H9 (cell line): ENCODE measurements at regions not wholly inside any gene's neighbourhood (a gene's known extent, or its start where the extent isn't known, plus 50 kb on each side); places are given as distances from the start of the nearest gene placed in this dataset.

Source experiments
- DNase-seq: peaks from one replicate; pipeline ENCODE4 v3.0.0-alpha.2; 2017
- H2AFZ ChIP-seq: one replicate; pipeline ENCODE4 v1.6.1; 2013; ENCODE audit warnings: mild to moderate bottlenecking, low read length, control low read depth, moderate library complexity
- H2AK5ac ChIP-seq: 2 replicates; pipeline ENCODE4 v1.6.1; 2013; ENCODE audit warnings: low read length, control low read depth, mixed read lengths; ENCODE audit not compliant: insufficient read length
- H2BK120ac ChIP-seq: one replicate; pipeline ENCODE4 v1.6.1; 2013; ENCODE audit warnings: low read depth, mild to moderate bottlenecking, low read length, control low read depth, inconsistent platforms; ENCODE audit not compliant: poor library complexity, severe bottlenecking
- H2BK12ac ChIP-seq: 2 replicates; pipeline ENCODE4 v1.6.1; 2013; ENCODE audit warnings: low read length, control low read depth, mixed read lengths, low read depth; ENCODE audit not compliant: insufficient read length
- H2BK15ac ChIP-seq: 2 replicates; pipeline ENCODE4 v1.6.1; 2013; ENCODE audit warnings: low read depth, low read length, control low read depth
- H2BK20ac ChIP-seq: one replicate; pipeline ENCODE4 v1.6.1; 2013; ENCODE audit warnings: low read depth, mild to moderate bottlenecking, low read length, control low read depth, inconsistent platforms; ENCODE audit not compliant: poor library complexity, severe bottlenecking
- H2BK5ac ChIP-seq: 2 replicates; pipeline ENCODE4 v1.6.1; 2013; ENCODE audit warnings: low read length, control low read depth, mixed read lengths; ENCODE audit not compliant: insufficient read length
- H3K14ac ChIP-seq: 2 replicates; pipeline ENCODE4 v1.6.1; 2013; ENCODE audit warnings: low read length, control low read depth; ENCODE audit not compliant: insufficient read depth
- H3K18ac ChIP-seq: 2 replicates; pipeline ENCODE4 v1.6.1; 2013; ENCODE audit warnings: low read depth, mild to moderate bottlenecking, mixed read lengths, low read length, control low read depth; ENCODE audit not compliant: insufficient read length
- H3K23ac ChIP-seq: 2 replicates; pipeline ENCODE4 v1.6.1; 2013; ENCODE audit warnings: low read length, control low read depth, mixed read lengths, low read depth; ENCODE audit not compliant: insufficient read length
- H3K23me2 ChIP-seq: 2 replicates; pipeline ENCODE4 v1.6.1; 2013; ENCODE audit warnings: low read depth, mild to moderate bottlenecking, mixed read lengths, low read length, control low read depth; ENCODE audit not compliant: insufficient read length, poor library complexity, severe bottlenecking
- H3K27ac ChIP-seq: 2 replicates; pipeline ENCODE4 v1.5.1; 2013; ENCODE audit warnings: low read length, control low read depth, mixed read lengths, low read depth; ENCODE audit not compliant: insufficient read length
- H3K27me3 ChIP-seq: 2 replicates; pipeline ENCODE4 v1.6.1; 2013; ENCODE audit warnings: low read length, control low read depth, inconsistent platforms; ENCODE audit not compliant: insufficient read depth
- H3K4ac ChIP-seq: 2 replicates; pipeline ENCODE4 v1.6.1; 2013; ENCODE audit warnings: low read depth, mild to moderate bottlenecking, control low read depth, inconsistent platforms, low read length, moderate library complexity
- H3K4me1 ChIP-seq: 2 replicates; pipeline ENCODE4 v1.6.1; 2013; ENCODE audit warnings: low read length, control low read depth, inconsistent platforms; ENCODE audit not compliant: insufficient read depth
- H3K4me2 ChIP-seq: 2 replicates; pipeline ENCODE4 v1.6.1; 2013; ENCODE audit warnings: low read length, control low read depth, mixed read lengths; ENCODE audit not compliant: insufficient read length, insufficient read depth
- H3K56ac ChIP-seq: 2 replicates; pipeline ENCODE4 v1.6.1; 2013; ENCODE audit warnings: low read depth, mild to moderate bottlenecking, mixed read lengths, low read length, control low read depth; ENCODE audit not compliant: insufficient read length
- H3K79me1 ChIP-seq: 2 replicates; pipeline ENCODE4 v1.6.1; 2013; ENCODE audit warnings: low read depth, mild to moderate bottlenecking, moderate library complexity, low read length, control low read depth, inconsistent platforms; ENCODE audit not compliant: insufficient read depth, poor library complexity, severe bottlenecking
- H3K79me2 ChIP-seq: 2 replicates; pipeline ENCODE4 v1.6.1; 2013; ENCODE audit warnings: low read length, control low read depth, inconsistent platforms; ENCODE audit not compliant: insufficient read depth
- H3K9ac ChIP-seq: 2 replicates; pipeline ENCODE4 v1.6.1; 2013; ENCODE audit warnings: low read length, control low read depth, mixed read lengths; ENCODE audit not compliant: insufficient read length; ENCODE audit errors: extremely low read depth
- H3K9me3 ChIP-seq: one replicate; pipeline ENCODE4 v1.6.1; 2013; ENCODE audit warnings: low read depth, low read length, inconsistent platforms; ENCODE audit not compliant: control insufficient read depth
- H3T11ph ChIP-seq: one replicate; pipeline ENCODE4 v1.6.1; 2013; ENCODE audit warnings: mild to moderate bottlenecking, low read length, control low read depth, inconsistent platforms
- H4K20me1 ChIP-seq: one replicate; pipeline ENCODE4 v1.6.1; 2013; ENCODE audit not compliant: control insufficient read depth, insufficient read length, insufficient read depth
- H4K5ac ChIP-seq: 2 replicates; pipeline ENCODE4 v1.6.1; 2013; ENCODE audit warnings: low read depth, mild to moderate bottlenecking, mixed read lengths, low read length, control low read depth; ENCODE audit not compliant: insufficient read length
- H4K8ac ChIP-seq: replicated peaks from 2 replicates; pipeline ENCODE4 v1.6.1; 2013; ENCODE audit warnings: low read length, control low read depth, mixed read lengths, low read depth; ENCODE audit not compliant: insufficient read length
- H4K91ac ChIP-seq: 2 replicates; pipeline ENCODE4 v1.6.1; 2013; ENCODE audit warnings: low read depth, mild to moderate bottlenecking, moderate library complexity, mixed read lengths, low read length, control low read depth; ENCODE audit not compliant: insufficient read length
- H3K27ac Mint-ChIP-seq, 3 experiments: 2 replicates in 2 of 3; 3 replicates in 1 of 3; pipeline ENCODE4 v1.8.0; 2020 to 2021; ENCODE audit warnings: mixed read lengths in 3 of 3, mild to moderate bottlenecking in 1 of 3, moderate library complexity in 1 of 3
- H3K27me3 Mint-ChIP-seq: 2 replicates; pipeline ENCODE4 v1.8.0; 2021; ENCODE audit warnings: low read depth, mild to moderate bottlenecking, moderate library complexity, mixed read lengths
- H3K36me3 Mint-ChIP-seq, 3 experiments: 2 replicates in 2 of 3; 3 replicates in 1 of 3; pipeline ENCODE4 v1.8.0; 2020 to 2021; ENCODE audit warnings: low read depth in 3 of 3, mixed read lengths in 3 of 3; ENCODE audit not compliant: insufficient read depth in 1 of 3
- H3K4me1 Mint-ChIP-seq, 2 experiments: 2 replicates each; pipeline ENCODE4 v1.8.0; 2020; ENCODE audit warnings: mixed read lengths in 2 of 2
- H3K4me3 Mint-ChIP-seq, 2 experiments: 2 replicates in 1 of 2; 3 replicates in 1 of 2; pipeline ENCODE4 v1.8.0; 2020 to 2021; ENCODE audit warnings: mild to moderate bottlenecking in 2 of 2, mixed read lengths in 2 of 2, moderate library complexity in 1 of 2
- H3K9me3 Mint-ChIP-seq, 2 experiments: 2 replicates in 1 of 2; 3 replicates in 1 of 2; pipeline ENCODE4 v1.8.0; 2020; ENCODE audit warnings: mild to moderate bottlenecking in 2 of 2, mixed read lengths in 2 of 2, moderate library complexity in 1 of 2
- CTCF ChIP-seq: fragments of 200-600 bp; sonication (generic); conservative IDR thresholded peaks from 3 replicates; pipeline ENCODE4 v1.8.0; 2021; ENCODE audit warnings: antibody characterized with exemption, mild to moderate bottlenecking
- WGBS: extraction: QIAGEN DNeasy Blood & Tissue Kit; methylation state at CpG from one replicate; pipeline ENCODE4 v1.1.7; 2013; ENCODE audit warnings: missing lambda C conversion rate, low lambda C conversion rate, mixed read lengths; ENCODE audit not compliant: insufficient read length; ENCODE audit errors: extremely low coverage; 5-methylcytosine and 5-hydroxymethylcytosine counted together

GRCh38 chr3:59506191-59506590, 456.4 kb upstream of the CFAP20DC start:
- H3K4me2 ChIP-seq = no peak overlapping the region
- no peaks in the 10 kb centered on the region for H3K23me2 ChIP-seq
- WGBS = no CpG with 5 or more reads among the region's 5 CpGs
- H3K4ac ChIP-seq = no peak overlapping the region
- no peak overlapping the region for H3K9ac ChIP-seq
- H4K5ac ChIP-seq = no peak overlapping the region
- H3K4me1 ChIP-seq = no peaks in the 10 kb centered on the region; the same call in 1 of the 2 replicates
- no peak overlapping the region for H2BK5ac ChIP-seq
- peaks cover 0 to 7% (median 0%) of the 10 kb centered on the region in 3 experiments; a peak in 1 of 7 replicates for H3K36me3 Mint-ChIP-seq
- no peak overlapping the region for H2BK12ac ChIP-seq
- H3K27me3 Mint-ChIP-seq = peaks cover 7% of the 10 kb centered on the region; the same call in 1 of the 2 replicates
- no peak overlapping the region for H2AK5ac ChIP-seq
- no peaks in the 10 kb centered on the region; a peak in 2 of 5 replicates for H3K9me3 Mint-ChIP-seq
- no peak overlapping the region for H4K8ac ChIP-seq
- H4K91ac ChIP-seq = no peak overlapping the region
- H3K14ac ChIP-seq = no peak overlapping the region
- H2BK20ac ChIP-seq = no peak overlapping the region
- no peak overlapping the region for H3K56ac ChIP-seq
- no peaks in the 10 kb centered on the region for H3K79me1 ChIP-seq
- no peak overlapping the region for H2BK120ac ChIP-seq
- H3K4me1 Mint-ChIP-seq = peaks cover 9 to 10% of the 10 kb centered on the region in 2 experiments
- H2AFZ ChIP-seq = no peak overlapping the region
- H3K23ac ChIP-seq = no peak overlapping the region
- no peak overlapping the region for H3K4me3 Mint-ChIP-seq
- no peak overlapping the region for H3T11ph ChIP-seq
- H2BK15ac ChIP-seq = no peak overlapping the region
- H3K27ac Mint-ChIP-seq = no peak overlapping the region
- no peak for DNase-seq
- no peaks in the 10 kb centered on the region for H3K27me3 ChIP-seq
- no peaks in the 10 kb centered on the region for H4K20me1 ChIP-seq
- H3K9me3 ChIP-seq = no peaks in the 10 kb centered on the region
- no peaks in the 10 kb centered on the region for H3K79me2 ChIP-seq
- H3K27ac ChIP-seq = no peak overlapping the region
- TF ChIP-seq CTCF = no peak
- no peak overlapping the region for H3K18ac ChIP-seq
